ENCODE measurements at regions not wholly inside any gene's neighbourhood (a gene's known extent, or its start where the extent isn't known, plus 50 kb on each side); places are given as distances from the start of the nearest gene placed in this dataset.
"Not testable (repeated sequence)": the region's sequence is repeated elsewhere in the genome, so short reads cannot be mapped to it uniquely, and the experiment has no call there.

- no peak overlapping the region for H3K4me3 ChIP-seq (ENCODE audit: low read length)
- H3K36me3 Mint-ChIP-seq: no peaks in the 10 kb centered on the region
- peaks cover 12 to 19% of the 10 kb centered on the region in 2 donors for H3K9me3 Mint-ChIP-seq
- H3K4me1 ChIP-seq (ENCODE audit: control insufficient read depth, insufficient read depth, low read length): no peaks in the 10 kb centered on the region
- peaks cover 21% of the 10 kb centered on the region for H3K9me3 ChIP-seq (ENCODE audit: control insufficient read depth, insufficient read depth, low read length)
- DNase-seq (no peak), ATAC-seq (no peak)
- no peaks in the 10 kb centered on the region for H3K27me3 ChIP-seq (ENCODE audit: control insufficient read depth, insufficient read depth, low read length)
- H3K27ac ChIP-seq (ENCODE audit: low read length): no peak overlapping the region
- no peaks in the 10 kb centered on the region for H3K36me3 ChIP-seq (ENCODE audit: control insufficient read depth, insufficient read depth, low read length)
- intact Hi-C loops (cut with micrococcal nuclease): no loop called here
- H3K27ac Mint-ChIP-seq: no peak overlapping the region
- no peaks in the 10 kb centered on the region for H3K27me3 Mint-ChIP-seq (ENCODE audit: low read depth in 2 of 2)
- no peak for TF ChIP-seq CTCF (IDR thresholded peaks at IDR 0.05)
- no peaks in the 10 kb centered on the region for H3K4me1 Mint-ChIP-seq
- no peak overlapping the region for H3K4me3 Mint-ChIP-seq
- 84% methylated on average over 4 of the region's 4 CpGs for WGBS (ENCODE audit: insufficient coverage)
These were observed 217.1 kb upstream of the TRPC4 start for GRCh38 chr13:38086721-38087120.

- no peak for DNase-seq
- H3K4me3 ChIP-seq (ENCODE audit: low read length): no peak overlapping the region
- peaks cover 21% of the 10 kb centered on the region for H3K9me3 ChIP-seq (ENCODE audit: control insufficient read depth, insufficient read depth, low read length)
- intact Hi-C loops (cut with micrococcal nuclease): no loop called here
- H3K36me3 Mint-ChIP-seq: no peaks in the 10 kb centered on the region
- no peak for ATAC-seq
- H3K27me3 ChIP-seq (ENCODE audit: control insufficient read depth, insufficient read depth, low read length): no peaks in the 10 kb centered on the region
- no peak overlapping the region for H3K27ac Mint-ChIP-seq
- no peaks in the 10 kb centered on the region for H3K4me1 ChIP-seq (ENCODE audit: control insufficient read depth, insufficient read depth, low read length)
- no peaks in the 10 kb centered on the region for H3K27me3 Mint-ChIP-seq (ENCODE audit: low read depth in 2 of 2)
- no peak overlapping the region for H3K27ac ChIP-seq (ENCODE audit: low read length)
- H3K36me3 ChIP-seq (ENCODE audit: control insufficient read depth, insufficient read depth, low read length): no peaks in the 10 kb centered on the region
- H3K4me3 Mint-ChIP-seq: no peak overlapping the region
- H3K9me3 Mint-ChIP-seq: peaks cover 12 to 19% of the 10 kb centered on the region in 2 donors
- no peak for TF ChIP-seq CTCF (IDR thresholded peaks at IDR 0.05)
- WGBS (ENCODE audit: insufficient coverage): 65% methylated on average over 3 of the region's 3 CpGs
- H3K4me1 Mint-ChIP-seq: no peaks in the 10 kb centered on the region
These were observed 216.4 kb upstream of the TRPC4 start for GRCh38 chr13:38086013-38086412.

GRCh38 chr13:38073931-38074330 lies 204.4 kb upstream of the TRPC4 start:
- intact Hi-C loops (cut with micrococcal nuclease): no loop called here
- DNase-seq (no peak), ATAC-seq (no peak)
- H3K4me1 Mint-ChIP-seq: no peaks in the 10 kb centered on the region
- H3K36me3 ChIP-seq (ENCODE audit: control insufficient read depth, insufficient read depth, low read length): no peaks in the 10 kb centered on the region
- H3K27me3 Mint-ChIP-seq (ENCODE audit: low read depth in 2 of 2): no peaks in the 10 kb centered on the region
- no peak for TF ChIP-seq CTCF (IDR thresholded peaks at IDR 0.05)
- H3K4me1 ChIP-seq (ENCODE audit: control insufficient read depth, insufficient read depth, low read length): no peaks in the 10 kb centered on the region
- H3K4me3 ChIP-seq (ENCODE audit: low read length): no peak overlapping the region
- peaks cover 10 to 19% of the 10 kb centered on the region in 2 donors for H3K9me3 Mint-ChIP-seq
- no peak overlapping the region for H3K27ac ChIP-seq (ENCODE audit: low read length)
- H3K4me3 Mint-ChIP-seq: no peak overlapping the region
- H3K27ac Mint-ChIP-seq: no peak overlapping the region
- WGBS (ENCODE audit: insufficient coverage): no CpG with 5 or more reads among the region's 1 CpG
- peaks cover 16% of the 10 kb centered on the region for H3K36me3 Mint-ChIP-seq
- H3K27me3 ChIP-seq (ENCODE audit: control insufficient read depth, insufficient read depth, low read length): no peaks in the 10 kb centered on the region
- peaks cover 4% of the 10 kb centered on the region for H3K9me3 ChIP-seq (ENCODE audit: control insufficient read depth, insufficient read depth, low read length)

- Histone ChIP-seq H3K27ac (ENCODE audit: low read length) (no peak overlapping the region), H3K9me3 (ENCODE audit: control insufficient read depth, insufficient read depth, low read length) (peaks cover 4% of the 10 kb centered on the region), H3K36me3 (ENCODE audit: control insufficient read depth, insufficient read depth, low read length) (no peaks in the 10 kb centered on the region), H3K4me3 (ENCODE audit: low read length) (no peak overlapping the region), H3K27me3 (ENCODE audit: control insufficient read depth, insufficient read depth, low read length) (no peaks in the 10 kb centered on the region), H3K4me1 (ENCODE audit: control insufficient read depth, insufficient read depth, low read length) (no peaks in the 10 kb centered on the region)
- H3K9me3 Mint-ChIP-seq: peaks cover 9 to 15% of the 10 kb centered on the region in 2 donors
- no peaks in the 10 kb centered on the region for H3K27me3 Mint-ChIP-seq (ENCODE audit: low read depth in 2 of 2)
- no peak for TF ChIP-seq CTCF (IDR thresholded peaks at IDR 0.05)
- no peaks in the 10 kb centered on the region for H3K4me1 Mint-ChIP-seq
- DNase-seq: no peak
- no peak overlapping the region for H3K27ac Mint-ChIP-seq
- no peak overlapping the region for H3K4me3 Mint-ChIP-seq
- intact Hi-C loops (cut with micrococcal nuclease): no loop called here
- H3K36me3 Mint-ChIP-seq: peaks cover 5% of the 10 kb centered on the region
- ATAC-seq: no peak
These were observed 203.1 kb upstream of the TRPC4 start for GRCh38 chr13:38072696-38073095.

- H3K27me3 ChIP-seq (ENCODE audit: control insufficient read depth, insufficient read depth, low read length); intact Hi-C loops (cut with micrococcal nuclease); H3K27ac ChIP-seq (ENCODE audit: low read length); H3K4me1 Mint-ChIP-seq; H3K27me3 Mint-ChIP-seq (ENCODE audit: low read depth in 2 of 2); H3K36me3 Mint-ChIP-seq; H3K4me3 Mint-ChIP-seq; H3K4me1 ChIP-seq (ENCODE audit: control insufficient read depth, insufficient read depth, low read length); H3K9me3 ChIP-seq (ENCODE audit: control insufficient read depth, insufficient read depth, low read length); H3K4me3 ChIP-seq (ENCODE audit: low read length); DNase-seq; H3K27ac Mint-ChIP-seq; H3K36me3 ChIP-seq (ENCODE audit: control insufficient read depth, insufficient read depth, low read length); ATAC-seq: not testable (repeated sequence)
- H3K9me3 Mint-ChIP-seq: peaks cover 10 to 16% of the 10 kb centered on the region in 2 donors
- WGBS (ENCODE audit: insufficient coverage): 95% methylated on average over 2 of the region's 5 CpGs
These were observed 201.8 kb upstream of the TRPC4 start for GRCh38 chr13:38071340-38071739.
